HG02870 (cell line): ENCODE measurements at regions not wholly inside any gene's neighbourhood (a gene's known extent, or its start where the extent isn't known, plus 50 kb on each side); places are given as distances from the start of the nearest gene placed in this dataset.
"Not testable (repeated sequence)": the region's sequence is repeated elsewhere in the genome, so short reads cannot be mapped to it uniquely, and the experiment has no call there.

Experiments
- ATAC-seq: cut with Tn5 transposase; IDR thresholded peaks from one replicate; pipeline ENCODE4 v1.9.1; 2021; ENCODE audit warnings: mild to moderate bottlenecking, moderate library complexity; ENCODE audit not compliant: unreplicated experiment

DNA sequence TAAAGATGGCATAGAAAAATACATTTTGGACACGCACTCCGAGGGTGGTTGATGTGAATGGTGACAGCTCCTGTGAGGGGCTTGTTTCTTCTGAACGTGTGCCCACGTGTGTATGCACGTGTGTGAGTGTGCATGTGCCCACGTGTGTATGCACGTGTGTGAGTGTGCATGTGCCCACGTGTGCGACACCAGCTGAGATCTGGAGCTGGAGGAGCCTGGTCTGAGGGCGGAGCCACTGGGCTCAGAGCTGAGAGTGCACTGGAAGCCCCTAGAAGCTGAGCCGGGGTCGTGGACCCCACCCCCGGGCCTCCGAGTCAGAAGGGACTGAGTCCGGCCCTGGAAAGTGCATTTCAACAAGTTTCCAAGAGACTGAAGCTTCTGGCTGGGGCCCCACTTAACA, 282.5 kb upstream of the IRX4 start:
- no peak for ATAC-seq

DNA sequence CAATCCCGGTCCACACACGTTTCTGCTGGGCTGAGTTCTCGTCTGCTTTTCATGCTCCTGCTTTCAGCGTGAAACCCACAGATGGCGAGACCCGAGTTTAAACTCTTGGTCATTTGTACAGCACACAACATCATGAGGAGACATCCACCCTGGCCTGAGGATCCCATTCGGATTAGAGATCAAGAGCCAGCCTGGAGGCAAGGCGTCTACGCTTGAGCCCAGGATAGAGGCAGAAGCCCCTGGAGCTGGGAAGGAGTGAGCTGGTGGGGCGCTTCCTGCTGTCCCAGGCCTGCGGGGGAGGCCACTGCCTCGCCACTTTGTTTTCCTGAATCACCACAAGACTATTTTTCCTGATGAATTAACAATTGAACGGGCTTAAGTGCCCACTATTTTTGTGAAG, 281.9 kb upstream of the IRX4 start:
- ATAC-seq, result no peak

DNA sequence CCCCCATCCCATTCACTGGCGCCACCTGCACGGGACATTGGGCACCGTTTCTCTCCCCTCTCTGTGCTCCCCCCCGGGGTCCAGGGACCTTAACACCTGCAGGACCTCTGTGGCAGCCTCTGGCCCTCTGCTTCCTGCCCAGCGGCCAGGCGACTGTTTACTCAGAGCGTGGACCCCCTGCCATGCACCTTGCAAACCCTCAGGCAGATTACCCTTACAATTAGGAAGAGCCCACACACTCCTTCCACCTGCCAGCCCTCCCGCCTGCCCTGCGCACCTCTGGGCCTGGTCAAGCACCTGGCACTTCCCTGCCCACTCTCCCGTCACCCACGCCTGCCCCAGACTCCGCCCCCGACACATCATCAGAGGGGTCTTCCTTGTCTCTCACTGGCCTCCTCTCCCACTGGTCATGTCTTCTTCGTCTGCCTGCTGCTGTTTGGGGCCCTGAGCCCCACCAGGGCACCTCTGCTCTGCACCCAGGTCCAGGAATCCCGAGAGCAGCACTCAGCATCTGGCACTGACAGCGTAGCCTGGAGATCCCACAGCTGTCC, 281.3 kb upstream of the IRX4 start:
- ATAC-seq, result no peak

- no peak for ATAC-seq
Observed at GRCh38 chr5:2163060-2163856, 280.5 kb upstream of the IRX4 start.

DNA sequence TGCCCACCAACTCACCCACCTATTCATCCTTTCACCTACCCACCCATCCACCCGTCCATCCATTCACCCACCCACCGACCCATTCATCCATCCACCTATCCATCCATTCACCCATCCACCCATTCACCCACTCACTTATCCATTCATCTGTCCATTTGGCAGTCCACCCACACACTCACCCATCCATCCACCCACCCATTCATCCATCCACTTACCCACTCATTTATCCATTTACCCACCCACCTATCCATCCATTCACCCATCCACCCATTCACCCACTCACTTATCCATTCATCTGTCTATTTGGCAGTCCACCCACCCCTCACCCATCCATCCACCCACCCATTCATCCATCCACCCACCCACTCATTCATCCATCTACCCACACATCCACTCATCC, 278.1 kb upstream of the IRX4 start:
- no peak for ATAC-seq

DNA sequence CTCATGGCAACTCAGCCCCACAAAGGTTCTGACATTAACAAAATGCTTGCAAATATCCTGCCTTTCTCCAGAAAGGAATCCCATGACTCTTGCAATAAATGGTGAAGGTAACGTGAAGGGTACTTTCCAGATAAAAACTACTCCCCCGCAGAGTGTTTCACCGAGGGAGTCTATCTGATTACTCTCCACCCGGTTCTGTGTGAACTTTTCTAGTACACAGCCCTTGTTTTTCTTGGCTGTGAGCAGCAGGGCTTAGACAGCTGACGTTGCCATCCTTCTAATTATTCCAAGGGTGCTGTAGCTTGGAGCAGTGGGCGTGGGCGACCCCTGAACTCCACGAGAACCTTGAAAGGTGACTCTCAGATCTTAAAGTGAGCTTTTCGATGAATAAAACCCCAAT, 276.0 kb upstream of the IRX4 start:
- ATAC-seq, result no peak

GRCh38 chr5:2158109-2158508, 275.4 kb upstream of the IRX4 start:
- ATAC-seq, result no peak

DNA sequence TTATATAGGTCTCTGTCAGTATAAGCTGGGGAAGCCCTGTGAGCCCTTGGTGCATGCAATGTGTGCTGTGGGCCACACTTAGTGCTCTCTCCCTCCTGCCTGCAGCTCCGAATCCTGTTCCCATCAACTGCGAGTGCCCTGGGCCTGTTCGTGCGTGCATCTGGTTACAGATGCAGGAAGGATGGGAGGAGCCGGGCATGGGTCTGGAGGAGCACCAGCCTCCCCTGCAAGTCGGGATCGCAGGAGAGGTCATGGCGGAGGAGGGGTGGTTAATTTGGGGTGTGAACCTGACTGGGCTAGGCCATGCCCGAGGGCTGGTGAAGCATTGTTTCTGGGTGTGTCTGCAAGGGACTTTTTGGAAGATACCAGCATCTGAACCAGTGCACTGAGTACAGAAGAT, 274.6 kb upstream of the IRX4 start:
- ATAC-seq, result no peak

GRCh38 chr5:2156358-2157059, 273.8 kb upstream of the IRX4 start:
- no peak for ATAC-seq

DNA sequence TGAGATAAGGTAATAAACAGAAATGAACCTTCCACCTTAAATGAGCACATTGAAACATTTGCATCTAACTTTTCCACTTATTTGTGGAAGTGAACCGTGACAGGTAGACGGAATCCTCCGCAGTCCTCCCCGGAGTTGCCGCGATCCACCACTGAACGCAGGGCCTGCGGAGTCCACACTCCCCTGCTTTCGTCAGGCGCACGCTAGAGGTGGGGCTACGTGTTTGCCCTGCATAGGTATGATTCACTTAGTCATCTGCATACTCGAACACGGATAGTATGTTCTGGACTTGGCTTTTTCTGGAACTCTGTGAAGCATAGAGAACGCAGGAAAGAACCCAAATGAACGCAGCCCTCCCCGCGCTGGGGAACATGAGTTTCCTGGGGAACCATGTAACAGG, 272.8 kb upstream of the IRX4 start:
- no peak for ATAC-seq

DNA sequence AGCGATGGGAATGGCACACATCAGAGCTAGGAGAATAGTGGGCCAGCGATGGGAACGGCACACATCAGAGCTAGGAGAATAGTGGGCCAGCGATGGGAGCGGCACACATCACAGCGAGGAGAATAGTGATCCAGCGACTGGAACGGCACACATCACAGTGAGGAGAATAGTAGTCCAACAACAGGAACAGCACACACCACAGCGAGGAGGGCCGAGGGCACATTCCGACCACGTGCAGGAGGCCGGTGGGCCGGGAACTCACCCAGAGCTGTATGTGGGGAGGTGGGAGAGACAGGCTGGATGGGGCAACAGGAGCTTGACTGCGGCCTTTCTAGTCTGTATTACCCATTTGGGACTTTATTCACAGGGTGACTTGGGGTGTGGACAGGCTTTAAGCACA, 271.1 kb upstream of the IRX4 start:
- ATAC-seq, result no peak

- ATAC-seq, result no peak
Observed at GRCh38 chr5:2153350-2153749, 270.6 kb upstream of the IRX4 start.

DNA sequence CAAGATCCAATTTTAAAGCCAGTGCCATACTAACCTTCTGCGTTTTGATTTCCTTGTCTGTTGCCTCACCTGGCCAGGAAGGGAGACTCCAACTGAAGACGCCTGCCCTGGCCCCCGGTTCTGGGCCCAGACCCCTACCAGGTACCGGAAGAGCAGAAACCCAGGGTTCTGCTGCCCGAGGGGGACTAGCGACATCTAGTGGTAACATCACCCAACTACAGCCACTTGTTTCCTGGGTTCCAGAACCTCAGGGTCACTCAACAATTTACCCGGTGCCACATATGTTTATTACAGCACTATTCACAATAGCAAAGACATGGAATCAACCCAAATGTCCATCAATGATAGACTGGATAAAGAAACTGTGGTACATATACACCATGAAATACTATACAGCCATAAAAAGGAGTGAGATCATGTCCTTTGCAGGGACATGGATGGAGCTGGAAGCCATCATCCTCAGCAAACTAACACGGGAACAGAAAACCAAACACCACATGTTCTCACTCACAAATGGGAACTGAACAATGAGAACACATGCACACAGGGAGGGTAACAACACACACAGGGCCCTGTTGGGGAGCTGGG, 268.7 kb upstream of the IRX4 start:
- ATAC-seq, result not testable (repeated sequence)

DNA sequence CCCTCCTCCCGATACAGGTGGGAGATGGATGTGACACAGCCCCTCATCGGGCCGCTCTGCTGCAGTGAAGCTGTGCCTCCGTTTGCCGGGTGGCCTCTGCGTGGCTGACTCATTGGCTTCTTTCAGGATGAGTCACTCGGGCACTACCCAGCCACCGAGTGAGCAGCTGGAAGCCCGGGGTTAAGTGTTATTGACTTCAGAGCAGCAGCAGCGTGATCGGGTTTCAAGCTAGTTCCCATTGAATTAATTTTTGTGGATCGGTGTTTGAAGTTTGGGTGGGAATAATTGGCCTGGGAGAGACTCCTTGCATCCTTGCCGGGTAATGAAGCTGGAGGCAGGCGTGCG, 266.4 kb upstream of the IRX4 start:
- no peak for ATAC-seq

DNA sequence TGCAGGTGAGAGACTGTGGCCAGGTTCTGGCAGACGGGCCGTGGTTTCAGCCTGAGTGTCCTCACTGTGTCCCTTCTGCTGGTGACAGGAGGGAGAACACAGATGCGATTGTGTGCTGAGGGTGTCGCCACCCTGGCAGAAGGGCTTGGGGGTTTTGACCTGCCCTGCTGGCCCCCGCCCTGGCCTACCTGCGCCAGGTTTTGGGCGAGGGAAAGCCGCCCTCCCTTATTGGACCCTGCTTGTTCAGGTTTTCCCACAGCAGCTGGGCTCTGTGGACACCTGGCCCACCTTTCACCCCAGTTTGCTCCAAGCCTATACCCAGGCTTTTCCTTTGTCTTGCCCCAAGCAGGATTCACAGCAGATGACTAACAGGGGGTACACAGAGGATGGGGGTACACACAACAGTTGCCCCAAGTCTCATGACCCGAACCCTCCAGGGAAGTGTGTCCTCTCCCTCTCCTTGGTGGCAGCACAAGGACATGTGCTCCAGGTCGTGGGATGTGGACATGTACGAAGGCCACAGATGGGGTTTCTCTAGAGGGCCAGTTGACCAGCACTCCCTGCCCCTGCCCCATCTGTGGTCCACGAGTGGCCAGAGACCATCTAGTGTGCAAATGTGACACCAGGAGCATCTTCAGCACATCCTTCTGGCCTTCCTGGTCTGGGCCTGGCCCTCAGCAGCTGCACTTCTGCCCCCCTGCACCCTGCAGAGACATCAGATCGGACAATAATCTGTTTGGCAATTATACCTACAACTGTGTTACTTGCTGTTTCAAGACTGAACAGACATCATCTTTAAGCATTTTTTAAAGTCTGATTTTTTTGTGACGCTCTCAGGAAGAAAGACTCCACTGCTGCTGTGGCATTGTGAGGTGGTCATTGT, 265.8 kb upstream of the IRX4 start:
- ATAC-seq, result no peak

GRCh38 chr5:2147504-2148311, 265.0 kb upstream of the IRX4 start:
- ATAC-seq, result no peak

DNA sequence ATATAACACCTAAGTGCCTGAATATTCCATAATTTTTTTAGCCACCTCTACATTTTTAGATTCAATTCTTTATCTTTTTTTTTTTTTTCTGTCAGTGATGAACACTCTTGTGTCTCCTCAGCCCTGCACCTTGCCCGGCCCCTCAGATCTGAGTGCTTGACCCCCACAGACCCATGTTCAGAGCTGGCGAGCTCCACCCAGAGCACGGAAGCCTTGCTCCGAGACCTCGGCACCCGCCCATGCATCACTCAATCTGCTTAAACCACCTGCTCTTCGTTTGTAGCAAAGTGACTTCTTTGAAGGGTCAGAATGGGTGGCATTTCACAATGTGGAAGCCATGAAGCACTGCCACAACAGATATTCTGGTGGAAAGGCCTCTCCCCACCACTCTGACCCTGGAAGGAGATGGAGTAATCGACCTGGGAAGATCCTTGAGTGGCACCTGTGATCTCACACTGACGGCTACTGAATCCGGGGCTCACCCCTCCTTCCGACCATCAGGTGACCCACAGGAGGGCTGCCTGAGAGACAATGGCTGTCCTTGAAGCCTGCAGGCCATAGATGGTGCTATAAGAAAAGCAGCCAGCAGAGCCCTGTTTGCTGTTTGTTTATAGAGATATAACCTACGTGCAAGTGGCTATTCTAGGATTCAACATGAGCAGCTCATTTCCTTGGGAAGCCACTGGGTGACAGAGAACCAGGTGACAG, 261.1 kb upstream of the IRX4 start:
- no peak for ATAC-seq

DNA sequence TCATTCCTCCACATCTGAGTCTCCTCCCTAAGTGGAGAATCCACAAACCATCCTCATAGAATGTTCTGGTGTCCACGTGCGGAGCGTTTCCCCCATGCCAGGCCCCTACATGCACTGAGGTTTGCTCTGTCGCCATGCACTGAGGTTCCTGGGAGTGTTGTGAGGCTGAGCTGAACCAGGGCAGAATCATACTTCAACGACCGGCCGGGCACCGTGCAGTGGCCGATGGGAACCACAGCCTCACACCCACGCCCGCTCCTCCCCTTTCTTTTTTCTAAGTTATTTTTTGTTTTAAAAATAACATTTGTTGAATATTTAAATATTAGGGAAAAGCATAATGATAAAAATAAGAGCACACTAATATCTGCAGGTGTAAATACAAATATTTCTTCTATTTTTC, 260.4 kb upstream of the IRX4 start:
- no peak for ATAC-seq

- no peak for ATAC-seq
Observed at GRCh38 chr5:2142456-2142954, 259.8 kb upstream of the IRX4 start.
